GM19397 (cell line): ENCODE measurements at regions not wholly inside any gene's neighbourhood (a gene's known extent, or its start where the extent isn't known, plus 50 kb on each side); places are given as distances from the start of the nearest gene placed in this dataset.

Experiments
- ATAC-seq: cut with Tn5 transposase; IDR thresholded peaks from one replicate; pipeline ENCODE4 v1.9.1; 2021; ENCODE audit warnings: mild to moderate bottlenecking, moderate library complexity; ENCODE audit not compliant: unreplicated experiment

- ATAC-seq: no peak
These were observed 99.7 kb upstream of the WLS start for GRCh38 chr1:68332041-68332440.

GRCh38 chr1:68331117-68331865 lies 99.0 kb upstream of the WLS start:
- ATAC-seq: no peak

- no peak for ATAC-seq
These were observed 98.1 kb upstream of the WLS start for GRCh38 chr1:68330391-68330790.

- no peak for ATAC-seq
These were observed 96.9 kb upstream of the WLS start for GRCh38 chr1:68329096-68329835.

- ATAC-seq: no peak
These were observed 96.2 kb upstream of the WLS start for GRCh38 chr1:68328490-68328889.

- no peak for ATAC-seq
These were observed 95.1 kb upstream of the WLS start for GRCh38 chr1:68327414-68327813.

- no peak for ATAC-seq
These were observed 94.2 kb upstream of the WLS start for GRCh38 chr1:68326481-68326880.

- ATAC-seq: no peak
These were observed 92.0 kb upstream of the WLS start for GRCh38 chr1:68324316-68324715.

GRCh38 chr1:68322837-68323687 lies 90.7 kb upstream of the WLS start:
- no peak for ATAC-seq

- no peak for ATAC-seq
These were observed 89.8 kb upstream of the WLS start for GRCh38 chr1:68322096-68322495.

- ATAC-seq: no peak
These were observed 88.9 kb upstream of the WLS start for GRCh38 chr1:68321084-68321685.

- no peak for ATAC-seq
These were observed 88.0 kb upstream of the WLS start for GRCh38 chr1:68320349-68320748.

- ATAC-seq: no peak
These were observed 87.6 kb upstream of the WLS start for GRCh38 chr1:68319907-68320306.

- no peak for ATAC-seq
These were observed 85.2 kb upstream of the WLS start for GRCh38 chr1:68317543-68317942.

- no peak for ATAC-seq
These were observed 81.9 kb upstream of the WLS start for GRCh38 chr1:68314151-68314780.

- no peak for ATAC-seq
These were observed 81.4 kb upstream of the WLS start for GRCh38 chr1:68313735-68314134.

- no peak for ATAC-seq
These were observed 75.7 kb upstream of the WLS start for GRCh38 chr1:68308034-68308433.

- ATAC-seq: no peak
These were observed 75.1 kb upstream of the WLS start for GRCh38 chr1:68307378-68307787.

- no peak for ATAC-seq
These were observed 69.2 kb upstream of the WLS start for GRCh38 chr1:68301471-68302001.

GRCh38 chr1:68294367-68295066 lies 62.2 kb upstream of the WLS start:
- no peak for ATAC-seq
